OCI-LY7 (cell line): ENCODE measurements at regions not wholly inside any gene's neighbourhood (a gene's known extent, or its start where the extent isn't known, plus 50 kb on each side); places are given as distances from the start of the nearest gene placed in this dataset.

Source experiments
- BruUV-seq: library from RNA; stranded (reverse); fragments of 400-500 nt; replicated peaks from 2 replicates; lab custom pipeline; 2021; lab: Mats Ljungman, UMichigan
- CTCF ChIA-PET: fragments of 300-600 bp; sonication (Branson Sonifier 250); formaldehyde crosslinking; loops from one replicate; lab custom pipeline; 2022; ENCODE audit warnings: antibody characterized with exemption; ENCODE audit not compliant: unreplicated experiment; lab: Charles Lee
- POLR2A ChIA-PET: fragments of 300-600 bp; sonication (Branson Sonifier 250); formaldehyde crosslinking; loops from one replicate; lab custom pipeline; 2022; ENCODE audit warnings: antibody characterized with exemption; lab: Charles Lee
- DNase-seq: peaks from one replicate; pipeline ENCODE4 v3.0.0-alpha.2; 2015; ENCODE audit warnings: low spot score
- H2AFZ ChIP-seq: fragments of 200-600 bp; sonication (generic), shearing (Covaris generic); 2 replicates; pipeline ENCODE4 v1.6.1; 2014; ENCODE audit warnings: mild to moderate bottlenecking, antibody characterized with exemption, low read length, moderate library complexity
- H3K27ac ChIP-seq: fragments of 200-600 bp; sonication (generic); 2 replicates; pipeline ENCODE4 v1.5.1; 2014; ENCODE audit warnings: mixed run types, low read depth, mild to moderate bottlenecking, moderate library complexity, low read length, inconsistent platforms; ENCODE audit not compliant: poor library complexity, severe bottlenecking
- H3K36me3 ChIP-seq: fragments of 200-600 bp; sonication (generic); 2 replicates; pipeline ENCODE4 v1.6.1; 2014; ENCODE audit warnings: mild to moderate bottlenecking, antibody characterized with exemption, low read length, moderate library complexity, mixed read lengths; ENCODE audit not compliant: insufficient read depth
- H3K4me1 ChIP-seq: fragments of 200-600 bp; sonication (generic); 2 replicates; pipeline ENCODE4 v1.5.1; 2014; ENCODE audit warnings: mild to moderate bottlenecking, low read length; ENCODE audit not compliant: insufficient read depth, poor library complexity, severe bottlenecking
- H3K4me2 ChIP-seq: fragments of 200-600 bp; sonication (generic); 2 replicates; pipeline ENCODE4 v1.6.1; 2014; ENCODE audit warnings: mild to moderate bottlenecking, low read length
- H3K4me3 ChIP-seq: fragments of 200-600 bp; sonication (generic); 2 replicates; pipeline ENCODE4 v1.5.1; 2014; ENCODE audit warnings: mild to moderate bottlenecking, low read depth, low read length; ENCODE audit not compliant: poor library complexity, severe bottlenecking
- H3K79me2 ChIP-seq: fragments of 200-600 bp; sonication (generic); 2 replicates; pipeline ENCODE4 v1.6.1; 2016; ENCODE audit warnings: low read depth, mild to moderate bottlenecking, low read length, moderate library complexity, mixed read lengths; ENCODE audit not compliant: insufficient read depth
- H3K9me2 ChIP-seq: fragments of 200-600 bp; sonication (generic); 2 replicates; pipeline ENCODE4 v1.6.1; 2016; ENCODE audit warnings: mild to moderate bottlenecking, low read length, mixed read lengths; ENCODE audit not compliant: insufficient read depth
- H3K9me3 ChIP-seq: fragments of 200-600 bp; sonication (generic); 2 replicates; pipeline ENCODE4 v1.6.1; 2014; ENCODE audit warnings: mild to moderate bottlenecking, mixed run types, low read length, mixed read lengths
- H4K20me1 ChIP-seq: fragments of 200-600 bp; sonication (generic); 2 replicates; pipeline ENCODE4 v1.6.1; 2014; ENCODE audit warnings: mild to moderate bottlenecking, antibody characterized with exemption, low read length, moderate library complexity, mixed read lengths; ENCODE audit not compliant: insufficient read depth
- CTCF ChIP-seq: fragments of 200-600 bp; sonication (generic); conservative IDR thresholded peaks from 2 replicates; pipeline ENCODE4 v1.5.1; 2014; ENCODE audit warnings: mild to moderate bottlenecking, antibody characterized with exemption, low read length, moderate library complexity, mixed read lengths
- EZH2phosphoT487 ChIP-seq: fragments of 200-600 bp; sonication (generic); IDR thresholded peaks from 2 replicates; pipeline ENCODE4 v1.6.1; 2018; ENCODE audit warnings: low read depth, borderline replicate concordance, mild to moderate bottlenecking, mixed run types, antibody characterized with exemption, low read length, moderate library complexity, mixed read lengths
- intact Hi-C: fragments of 100-400 bp; cut with micrococcal nuclease; formaldehyde crosslinking; loops from one replicate; pipeline ENCODE4 v1.10.0; 2022; ENCODE audit not compliant: unreplicated experiment

GRCh38 chr1:59199147-59199546 lies 97.7 kb upstream of the FGGY start:
- BruUV-seq: no TSS peak
- no peak overlapping the region for H3K27ac ChIP-seq
- H3K9me2 ChIP-seq: no peaks in the 10 kb centered on the region
- H2AFZ ChIP-seq: no peak overlapping the region
- intact Hi-C loops: no loop called here
- ChIA-PET POLR2A (interaction anchor here (0.6 kb wide), 1 partner anchor 634 kb away, joined by 3 read pairs; no protein-coding TSS in a partner anchor), CTCF (no interaction called here)
- H3K4me1 ChIP-seq: no peaks in the 10 kb centered on the region
- TF ChIP-seq CTCF (no peak), EZH2phosphoT487 (no peak)
- no peaks in the 10 kb centered on the region for H3K79me2 ChIP-seq
- no peaks in the 10 kb centered on the region for H4K20me1 ChIP-seq
- H3K4me3 ChIP-seq: no peak overlapping the region
- no peak for DNase-seq
- no peaks in the 10 kb centered on the region for H3K9me3 ChIP-seq
- no peaks in the 10 kb centered on the region for H3K36me3 ChIP-seq
- no peak overlapping the region for H3K4me2 ChIP-seq

- H3K4me3 ChIP-seq: no peak overlapping the region
- H4K20me1 ChIP-seq: no peaks in the 10 kb centered on the region
- intact Hi-C loops: no loop called here
- POLR2A ChIA-PET: interaction anchor here (0.6 to 0.7 kb wide), 2 partner anchors 9 to 635 kb away, joined by 3 read pairs; no protein-coding TSS in a partner anchor
- no peaks in the 10 kb centered on the region for H3K9me2 ChIP-seq
- no TSS peak for BruUV-seq
- CTCF ChIA-PET: no interaction called here
- TF ChIP-seq EZH2phosphoT487 (no peak), CTCF (no peak)
- no peak for DNase-seq
- no peak overlapping the region for H2AFZ ChIP-seq
- H3K36me3 ChIP-seq: no peaks in the 10 kb centered on the region
- no peaks in the 10 kb centered on the region for H3K4me1 ChIP-seq
- no peaks in the 10 kb centered on the region for H3K79me2 ChIP-seq
- no peaks in the 10 kb centered on the region for H3K9me3 ChIP-seq
- no peak overlapping the region for H3K4me2 ChIP-seq
- no peak overlapping the region for H3K27ac ChIP-seq
These were observed 97.0 kb upstream of the FGGY start for GRCh38 chr1:59199719-59200376.

- no peaks in the 10 kb centered on the region for H4K20me1 ChIP-seq
- H3K9me2 ChIP-seq: no peaks in the 10 kb centered on the region
- H3K4me2 ChIP-seq: no peak overlapping the region
- DNase-seq: no peak
- H3K27ac ChIP-seq: no peak overlapping the region
- no TSS peak for BruUV-seq
- ChIA-PET POLR2A (interaction anchor here (1.2 kb wide), 1 partner anchor 14 kb away, joined by 4 read pairs; no protein-coding TSS in a partner anchor), CTCF (no interaction called here)
- H3K4me3 ChIP-seq: no peak overlapping the region
- no peaks in the 10 kb centered on the region for H3K4me1 ChIP-seq
- no peaks in the 10 kb centered on the region for H3K79me2 ChIP-seq
- no peaks in the 10 kb centered on the region for H3K9me3 ChIP-seq
- H3K36me3 ChIP-seq: no peaks in the 10 kb centered on the region
- H2AFZ ChIP-seq: no peak overlapping the region
- intact Hi-C loops: no loop called here
- TF ChIP-seq CTCF (no peak), EZH2phosphoT487 (no peak)
These were observed 95.6 kb upstream of the FGGY start for GRCh38 chr1:59201341-59201740.
